H54 (cell line): ENCODE measurements at regions not wholly inside any gene's neighbourhood (a gene's known extent, or its start where the extent isn't known, plus 50 kb on each side); places are given as distances from the start of the nearest gene placed in this dataset.
"Not testable (repeated sequence)": the region's sequence is repeated elsewhere in the genome, so short reads cannot be mapped to it uniquely, and the experiment has no call there.

Experiments
- DNase-seq: peaks from one replicate; pipeline ENCODE4 v3.0.0; 2011; ENCODE audit warnings: low spot score, mixed read lengths; ENCODE audit not compliant: insufficient read length
- FAIRE-seq: peaks from 3 replicates; lab custom pipeline; 2011; peaks lifted over from hg19 to GRCh38; lab: Jason Lieb, UNC
- POLR2A ChIP-seq: IDR thresholded peaks from 2 replicates; pipeline ENCODE4 v1.6.1; 2011; ENCODE audit warnings: low read depth, mild to moderate bottlenecking, low read length

DNA sequence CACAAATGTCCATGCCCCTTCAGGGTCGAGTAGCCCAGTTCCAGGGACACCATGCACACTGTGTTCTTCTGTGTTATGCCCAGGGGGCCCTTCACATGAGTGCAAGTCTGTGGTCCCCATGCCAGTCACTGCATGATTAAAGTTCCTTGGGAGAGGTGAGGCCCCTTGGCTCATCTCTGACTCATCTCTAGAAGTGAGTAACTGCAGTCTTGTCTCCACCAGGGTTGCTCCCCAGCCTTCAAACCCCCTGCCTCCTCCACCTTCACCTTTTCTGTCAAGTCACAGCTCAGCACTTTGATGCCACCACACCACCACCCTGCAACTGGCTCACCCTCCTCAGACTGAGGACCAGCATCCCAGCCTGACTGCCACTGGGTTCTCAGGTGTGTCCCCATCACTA lies 161.7 kb downstream of the UNC5CL start:
- DNase-seq = no peak
- no peak for TF ChIP-seq POLR2A
- no peak for FAIRE-seq

GRCh38 chr6:40876336-40876735 lies 162.7 kb downstream of the UNC5CL start:
- FAIRE-seq (no peak), DNase-seq (no peak)
- TF ChIP-seq POLR2A = no peak

GRCh38 chr6:40874495-40874894 lies 164.5 kb downstream of the UNC5CL start:
- DNase-seq (no peak), FAIRE-seq (no peak)
- no peak for TF ChIP-seq POLR2A

GRCh38 chr6:40871424-40871823 lies 167.6 kb downstream of the UNC5CL start:
- TF ChIP-seq POLR2A = no peak
- DNase-seq (no peak), FAIRE-seq (no peak)

GRCh38 chr6:40868089-40868865 lies 170.7 kb downstream of the UNC5CL start:
- DNase-seq, FAIRE-seq: not testable (repeated sequence)

- DNase-seq, FAIRE-seq: not testable (repeated sequence)
Measured at GRCh38 chr6:40867527-40867926, 171.5 kb downstream of the UNC5CL start.

DNA sequence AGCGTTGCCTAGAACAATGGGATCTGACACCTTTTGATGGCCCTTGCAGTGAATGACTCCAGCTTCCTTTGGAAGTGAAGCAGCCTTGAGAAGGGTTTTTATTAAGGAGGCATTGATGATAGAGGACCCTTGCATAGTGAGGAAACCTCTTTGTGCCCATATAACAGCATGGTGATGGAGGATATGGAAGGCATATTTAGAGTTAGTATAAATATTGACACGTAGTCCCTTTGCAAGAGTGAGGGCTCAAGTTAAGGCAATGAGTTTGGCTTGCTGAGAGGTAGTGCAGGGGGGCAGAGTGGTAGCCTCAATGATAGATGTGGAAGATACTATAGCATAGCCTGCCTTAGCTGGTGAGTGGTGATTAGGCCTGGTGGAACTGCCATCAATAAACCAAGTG lies 173.8 kb downstream of the UNC5CL start:
- not testable (repeated sequence) for FAIRE-seq, DNase-seq

- DNase-seq (no peak), FAIRE-seq (no peak)
- TF ChIP-seq POLR2A = no peak
Measured at GRCh38 chr6:40860443-40860842, 178.6 kb downstream of the UNC5CL start.

GRCh38 chr6:40856271-40856670 lies 182.8 kb downstream of the UNC5CL start:
- no peak for FAIRE-seq
- DNase-seq = no peak
- TF ChIP-seq POLR2A = no peak

DNA sequence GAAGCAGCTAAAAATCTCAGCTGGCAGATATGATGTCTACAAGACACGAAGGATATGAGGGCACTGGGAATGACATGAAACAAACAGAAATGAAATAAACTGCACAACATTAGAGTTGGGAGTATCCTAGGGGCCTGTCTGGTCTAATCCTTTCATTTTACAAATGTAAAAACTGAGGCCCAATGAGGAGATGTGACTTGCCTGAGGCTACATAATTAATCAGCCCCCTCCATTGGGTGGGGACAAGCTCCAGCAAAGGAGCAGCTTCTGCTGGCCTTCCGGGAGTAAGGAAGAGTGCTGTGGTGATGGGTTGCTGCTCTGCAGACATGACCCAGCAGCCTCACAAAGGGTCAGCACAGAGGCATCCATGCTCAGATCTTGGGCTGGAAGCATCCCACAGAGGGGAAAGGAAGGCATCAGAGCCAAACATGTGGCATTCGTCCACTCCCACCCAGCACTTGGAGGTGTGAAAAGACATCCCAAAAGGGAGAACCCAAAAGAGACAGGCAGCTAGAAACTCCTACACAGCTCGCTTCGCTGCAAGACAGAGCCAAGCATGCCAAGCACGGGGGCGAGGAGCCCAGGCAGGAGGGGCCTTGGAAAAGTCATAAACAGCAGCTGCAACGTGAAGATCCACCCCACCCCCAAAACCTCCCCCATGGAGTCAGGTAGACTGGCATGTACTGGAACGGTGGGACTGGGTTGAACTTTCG lies 183.7 kb downstream of the UNC5CL start:
- TF ChIP-seq POLR2A = no peak
- no peak for DNase-seq
- FAIRE-seq = no peak

DNA sequence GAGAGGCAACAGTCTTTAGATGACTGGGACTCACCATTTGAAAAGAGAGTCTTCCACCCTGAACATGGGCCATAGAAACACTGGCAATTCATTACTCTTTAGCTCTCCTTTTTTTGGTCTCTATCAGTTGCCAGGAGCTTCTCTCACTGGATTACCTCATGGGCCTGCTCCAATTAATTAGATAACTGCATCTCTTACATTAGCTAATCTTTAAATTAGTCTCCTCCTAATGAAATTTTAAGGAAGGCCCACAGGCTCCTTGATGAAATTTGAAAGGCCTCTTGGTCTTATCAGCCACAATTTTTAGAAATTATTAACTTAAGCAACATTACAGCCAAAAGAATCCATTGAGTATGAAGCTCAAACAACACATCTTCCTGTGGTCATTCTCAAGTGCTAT lies 184.4 kb downstream of the UNC5CL start:
- DNase-seq (no peak), FAIRE-seq (no peak)
- TF ChIP-seq POLR2A = no peak

DNA sequence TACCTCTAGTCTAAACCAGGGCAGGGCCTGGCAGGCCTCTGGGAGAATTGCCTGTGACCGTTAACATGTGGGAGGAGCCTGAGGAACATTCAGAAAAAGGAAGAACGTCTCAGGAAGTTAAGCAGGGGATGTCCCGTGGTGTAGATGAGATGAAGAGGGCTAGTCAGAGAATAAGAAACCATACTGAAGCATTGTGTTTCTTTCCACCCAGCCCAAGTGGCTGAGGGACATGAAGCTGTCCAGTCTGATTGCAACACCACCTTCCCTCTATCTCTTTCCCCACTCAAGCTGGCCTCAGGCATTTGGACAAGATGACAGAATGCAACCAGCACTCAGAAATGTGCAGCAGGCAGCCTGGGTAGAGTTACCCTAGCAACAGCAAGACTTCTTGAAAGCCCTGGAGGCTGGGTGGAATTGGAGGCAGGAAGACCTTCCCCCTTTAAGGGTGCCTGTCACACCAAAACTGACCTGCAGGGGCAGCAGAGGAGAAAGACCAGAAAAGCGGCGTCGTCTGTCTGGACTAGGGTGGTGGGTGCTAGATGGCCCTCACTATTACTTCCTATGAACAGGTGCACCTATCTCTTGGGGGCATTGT lies 186.1 kb downstream of the UNC5CL start:
- DNase-seq (no peak), FAIRE-seq (no peak)
- TF ChIP-seq POLR2A = no peak

GRCh38 chr6:40849546-40849945 lies 189.5 kb downstream of the UNC5CL start:
- TF ChIP-seq POLR2A = no peak
- no peak for DNase-seq
- FAIRE-seq = no peak

- DNase-seq (no peak), FAIRE-seq (no peak)
- TF ChIP-seq POLR2A = no peak
Measured at GRCh38 chr6:40848868-40849514, 190.0 kb downstream of the UNC5CL start.
